Keratinocyte (primary cell): ENCODE measurements at regions not wholly inside any gene's neighbourhood (a gene's known extent, or its start where the extent isn't known, plus 50 kb on each side); places are given as distances from the start of the nearest gene placed in this dataset.

ENCODE experiments used
- CTCF ChIP-seq, 3 experiments: IDR thresholded peaks in 1 of 3; conservative IDR thresholded peaks in 1 of 3; optimal IDR thresholded peaks in 1 of 3; 2 replicates in 2 of 3; 3 replicates in 1 of 3; pipeline versions ENCODE3 to v1.5.1; 2011; ENCODE audit warnings: low read length in 3 of 3, mild to moderate bottlenecking in 3 of 3, moderate library complexity in 2 of 3, control low read depth in 1 of 3, inconsistent platforms in 1 of 3; ENCODE audit not compliant: insufficient read depth in 2 of 3; ENCODE audit errors: extremely low read depth in 1 of 3
- EZH2 ChIP-seq: IDR thresholded peaks from one replicate; pipeline ENCODE4 v1.6.1; 2012; ENCODE audit warnings: inconsistent platforms, mild to moderate bottlenecking, low read length, moderate library complexity

- TF ChIP-seq CTCF (optimal IDR thresholded peaks at IDR 0.05 in 1 of 3, IDR thresholded peaks at IDR 0.05 in 1 of 3, conservative IDR thresholded peaks at IDR 0.05 in 1 of 3; ENCODE audit: extremely low read depth in 1 of 3, insufficient read depth in 2 of 3, low read length in 3 of 3) (no peak), EZH2 (no peak)
Observed at GRCh38 chr6:8672882-8673281, 237.5 kb upstream of the SLC35B3 start.
